Lung (tissue), 11 donors: ENCODE measurements at regions not wholly inside any gene's neighbourhood (a gene's known extent, or its start where the extent isn't known, plus 50 kb on each side); places are given as distances from the start of the nearest gene placed in this dataset.

ENCODE experiments used
- ATAC-seq: fragments of 200-7000 bp; cut with Tn5 transposase; one replicate; pipeline ENCODE4 v1.9.1; 2020; ENCODE audit warnings: moderate number of reproducible peaks; ENCODE audit not compliant: insufficient read depth, low FRiP score
- DNase-seq, 3 donors: peaks; one replicate each; pipeline ENCODE4 v3.0.0-alpha.2; 2013 to 2017
- H3K27ac ChIP-seq, 2 donors: one replicate each; pipeline ENCODE4 v1.5.1; 2013; ENCODE audit warnings: mild to moderate bottlenecking in 2 of 2, moderate library complexity in 2 of 2, control low read depth in 1 of 2, inconsistent platforms in 1 of 2, low read depth in 1 of 2, low read length in 1 of 2
- H3K27me3 ChIP-seq, 3 donors: one replicate each; pipeline ENCODE4 v1.5.1; 2013; ENCODE audit warnings: low read length in 2 of 3; ENCODE audit not compliant: control insufficient read depth in 3 of 3, insufficient read depth in 3 of 3
- H3K36me3 ChIP-seq, 4 donors: one replicate each; pipeline ENCODE4 v1.5.1; 2013; ENCODE audit warnings: low read length in 4 of 4, mild to moderate bottlenecking in 1 of 4, moderate library complexity in 1 of 4; ENCODE audit not compliant: control insufficient read depth in 4 of 4, insufficient read depth in 4 of 4
- H3K4me1 ChIP-seq, 5 donors: one replicate each; pipeline ENCODE4 v1.5.1; 2013; ENCODE audit warnings: low read length in 5 of 5, mild to moderate bottlenecking in 2 of 5, moderate library complexity in 1 of 5; ENCODE audit not compliant: control insufficient read depth in 5 of 5, insufficient read depth in 5 of 5
- H3K4me3 ChIP-seq: one replicate; pipeline ENCODE4 v1.5.1; 2013; ENCODE audit warnings: mild to moderate bottlenecking, control low read depth, moderate library complexity
- H3K9ac ChIP-seq, 2 donors: one replicate each; pipeline ENCODE4 v1.5.1; 2013; ENCODE audit warnings: low read length in 2 of 2, control low read depth in 1 of 2; ENCODE audit not compliant: insufficient read depth in 1 of 2
- H3K9me3 ChIP-seq, 4 donors: one replicate each; pipeline ENCODE4 v1.5.1; 2013; ENCODE audit warnings: low read length in 3 of 4, mild to moderate bottlenecking in 1 of 4, moderate library complexity in 1 of 4; ENCODE audit not compliant: control insufficient read depth in 4 of 4, insufficient read depth in 3 of 4
- WGBS, 2 donors: extraction: QIAGEN DNeasy Blood & Tissue Kit; methylation state at CpG; one replicate each; pipeline ENCODE4 v1.1.7; 2013; 5-methylcytosine and 5-hydroxymethylcytosine counted together
- TF ChIP-seq, protein P1 (sequence below): IDR thresholded peaks from 2 replicates; pipeline ENCODE4 v1.5.1; 2012; ENCODE audit warnings: mild to moderate bottlenecking; ENCODE audit errors: control extremely low read depth, extremely low read depth
- donor health status: control.
- donor health status: control.
- donor health status: Bipolar disorder and iron deficiency.
- donor health status: healthy.
- donor health status: DM: yes; HTN: yes; CAD: no.

DNA sequence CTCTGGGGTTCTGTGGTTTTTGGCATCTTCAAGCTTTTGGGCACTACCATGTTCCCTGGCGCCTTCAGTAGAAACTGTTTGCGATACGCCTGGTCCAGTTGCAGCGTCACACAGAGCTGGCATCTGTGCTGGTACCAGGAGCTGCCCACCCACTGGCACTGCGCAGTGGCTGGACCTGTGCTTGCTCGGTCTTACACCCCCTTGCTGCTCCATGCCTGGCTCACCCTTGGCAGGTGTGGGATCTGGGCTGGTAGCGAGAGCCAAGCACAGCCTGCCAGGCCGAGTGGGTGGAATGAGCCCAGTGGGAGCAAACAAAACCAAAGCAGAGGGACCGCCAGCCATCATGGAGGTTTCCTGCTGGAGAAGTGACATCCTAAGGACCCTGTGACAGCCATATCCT, 170.2 kb upstream of the IRX2 start:
- no peak overlapping the region for H3K9ac ChIP-seq
- no peaks in the 10 kb centered on the region for H3K27me3 ChIP-seq
- H3K36me3 ChIP-seq: no peaks in the 10 kb centered on the region
- ATAC-seq: no peak
- TF ChIP-seq, protein P1, sequence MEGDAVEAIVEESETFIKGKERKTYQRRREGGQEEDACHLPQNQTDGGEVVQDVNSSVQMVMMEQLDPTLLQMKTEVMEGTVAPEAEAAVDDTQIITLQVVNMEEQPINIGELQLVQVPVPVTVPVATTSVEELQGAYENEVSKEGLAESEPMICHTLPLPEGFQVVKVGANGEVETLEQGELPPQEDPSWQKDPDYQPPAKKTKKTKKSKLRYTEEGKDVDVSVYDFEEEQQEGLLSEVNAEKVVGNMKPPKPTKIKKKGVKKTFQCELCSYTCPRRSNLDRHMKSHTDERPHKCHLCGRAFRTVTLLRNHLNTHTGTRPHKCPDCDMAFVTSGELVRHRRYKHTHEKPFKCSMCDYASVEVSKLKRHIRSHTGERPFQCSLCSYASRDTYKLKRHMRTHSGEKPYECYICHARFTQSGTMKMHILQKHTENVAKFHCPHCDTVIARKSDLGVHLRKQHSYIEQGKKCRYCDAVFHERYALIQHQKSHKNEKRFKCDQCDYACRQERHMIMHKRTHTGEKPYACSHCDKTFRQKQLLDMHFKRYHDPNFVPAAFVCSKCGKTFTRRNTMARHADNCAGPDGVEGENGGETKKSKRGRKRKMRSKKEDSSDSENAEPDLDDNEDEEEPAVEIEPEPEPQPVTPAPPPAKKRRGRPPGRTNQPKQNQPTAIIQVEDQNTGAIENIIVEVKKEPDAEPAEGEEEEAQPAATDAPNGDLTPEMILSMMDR: no peak
- 95 to 98% methylated on average over 9 of the region's 9 CpGs for WGBS, 2 donors
- DNase-seq: no peak
- no peaks in the 10 kb centered on the region for H3K4me1 ChIP-seq
- H3K4me3 ChIP-seq: no peak overlapping the region
- peaks cover 0 to 22% (median 6%) of the 10 kb centered on the region in 4 donors for H3K9me3 ChIP-seq
- no peak overlapping the region for H3K27ac ChIP-seq

DNA sequence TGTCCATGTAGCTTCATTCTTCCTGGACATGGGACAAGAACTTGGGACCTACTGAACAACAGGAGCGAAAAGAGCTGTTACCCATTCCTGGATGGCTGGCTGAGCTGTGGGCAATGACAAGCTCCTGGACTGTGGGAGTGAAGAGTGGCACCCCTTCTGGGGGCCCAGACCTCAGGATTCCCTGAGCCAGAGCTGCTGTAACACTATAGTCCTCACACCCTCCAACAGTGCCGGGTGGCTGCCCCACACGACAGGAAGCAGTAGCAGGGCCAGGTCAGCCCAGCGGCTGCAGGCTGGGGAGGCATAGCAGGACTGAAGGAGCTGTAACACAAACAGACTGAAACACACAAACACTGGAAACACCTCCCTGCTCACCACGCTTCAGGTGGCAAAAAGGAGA, 169.7 kb upstream of the IRX2 start:
- WGBS, 2 donors: 92 to 96% methylated on average over 5 of the region's 5 CpGs
- Histone ChIP-seq H3K27ac (no peak overlapping the region), H3K9me3 (peaks cover 0 to 22% (median 6%) of the 10 kb centered on the region in 4 donors), H3K4me1 (no peaks in the 10 kb centered on the region), H3K9ac (no peak overlapping the region), H3K36me3 (no peaks in the 10 kb centered on the region), H3K4me3 (no peak overlapping the region), H3K27me3 (no peaks in the 10 kb centered on the region)
- TF ChIP-seq, protein P1: no peak
- ATAC-seq (no peak), DNase-seq (no peak)

DNA sequence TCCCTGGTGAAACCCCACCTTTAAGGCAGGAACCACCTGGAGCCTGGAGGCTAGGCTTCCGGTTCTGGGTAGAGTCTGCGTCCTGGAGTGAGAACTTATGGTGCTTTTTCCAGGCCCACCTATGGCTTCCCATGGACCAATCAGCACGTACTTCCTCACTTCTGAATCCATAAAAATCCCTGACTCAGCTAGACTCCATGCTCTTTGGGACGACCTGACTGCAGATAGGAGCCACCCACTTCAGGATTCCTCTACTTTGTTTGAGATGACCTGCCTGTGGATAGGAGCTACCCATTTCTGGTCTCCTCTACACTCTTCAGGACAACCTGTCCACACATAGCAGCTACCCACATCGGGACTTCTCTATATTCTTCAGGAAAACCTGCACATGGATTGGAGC, 168.8 kb upstream of the IRX2 start:
- H3K36me3 ChIP-seq: no peaks in the 10 kb centered on the region
- H3K27ac ChIP-seq: no peak overlapping the region
- H3K9ac ChIP-seq: no peak overlapping the region
- peaks cover 0 to under 1% (median 0%) of the 10 kb centered on the region in 3 donors for H3K27me3 ChIP-seq
- DNase-seq (no peak), ATAC-seq (no peak)
- TF ChIP-seq, protein P1: no peak
- peaks cover 0 to 22% (median 6%) of the 10 kb centered on the region in 4 donors for H3K9me3 ChIP-seq
- no peak overlapping the region for H3K4me3 ChIP-seq
- no peaks in the 10 kb centered on the region for H3K4me1 ChIP-seq
- 82 to 89% methylated on average over 5 of the region's 5 CpGs for WGBS, 2 donors

DNA sequence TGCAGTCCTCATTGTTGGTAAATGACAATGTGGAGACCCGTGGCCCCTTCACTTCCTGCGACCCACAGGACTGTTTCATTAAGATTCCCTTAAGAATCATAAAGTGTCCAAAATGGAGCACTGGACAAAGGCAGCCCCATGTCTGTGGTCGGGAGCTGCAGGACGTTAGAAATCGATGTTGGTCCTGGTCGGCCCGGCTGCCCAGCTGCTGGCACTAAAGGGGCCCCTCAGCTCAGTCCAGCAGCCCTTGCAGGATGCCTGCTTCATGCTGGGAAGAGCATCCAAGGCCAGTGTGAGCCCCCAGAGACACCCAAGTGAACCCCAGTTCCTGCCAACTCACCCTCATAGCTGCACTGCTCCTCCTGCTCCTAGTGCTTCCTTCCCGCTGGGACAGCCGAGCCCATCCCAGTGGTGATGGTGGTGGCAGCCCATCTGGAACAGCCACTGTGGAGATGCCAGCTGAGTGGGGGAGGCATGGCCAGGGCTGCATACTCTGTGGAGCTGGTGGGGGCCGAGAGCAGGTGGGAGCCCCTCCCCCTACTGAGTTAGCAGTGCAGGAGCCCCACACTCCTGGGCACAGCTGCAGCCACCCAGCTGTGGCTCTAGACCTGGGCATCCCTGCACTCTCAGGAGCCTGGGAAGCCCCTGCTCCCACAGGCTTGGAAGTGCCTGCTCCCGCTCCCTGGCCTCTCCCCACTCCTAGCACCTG, 168.0 kb upstream of the IRX2 start:
- WGBS, 2 donors: 87 to 92% methylated on average over 11 of the region's 11 CpGs
- Histone ChIP-seq H3K36me3 (no peaks in the 10 kb centered on the region), H3K27ac (no peak overlapping the region), H3K27me3 (peaks cover 0 to 8% (median under 1%) of the 10 kb centered on the region in 3 donors), H3K9ac (no peak overlapping the region), H3K4me3 (no peak overlapping the region), H3K4me1 (no peaks in the 10 kb centered on the region), H3K9me3 (peaks cover 0 to 22% (median 6%) of the 10 kb centered on the region in 4 donors)
- ATAC-seq (no peak), DNase-seq (no peak)
- TF ChIP-seq, protein P1: no peak
